B cell (primary cell): ENCODE measurements at regions not wholly inside any gene's neighbourhood (a gene's known extent, or its start where the extent isn't known, plus 50 kb on each side); places are given as distances from the start of the nearest gene placed in this dataset.

Source experiments
- EZH2 ChIP-seq: IDR thresholded peaks from 2 replicates; pipeline ENCODE4 v1.6.1; 2012; ENCODE audit warnings: borderline replicate concordance, low read depth, mild to moderate bottlenecking, moderate library complexity, low read length; ENCODE audit not compliant: insufficient read depth, poor library complexity, severe bottlenecking
- TF ChIP-seq, protein P1 (sequence below): fragments of 200-600 bp; IDR thresholded peaks from one replicate; pipeline ENCODE4 v1.8.0; 2022; ENCODE audit warnings: antibody characterized with exemption, mild to moderate bottlenecking

DNA sequence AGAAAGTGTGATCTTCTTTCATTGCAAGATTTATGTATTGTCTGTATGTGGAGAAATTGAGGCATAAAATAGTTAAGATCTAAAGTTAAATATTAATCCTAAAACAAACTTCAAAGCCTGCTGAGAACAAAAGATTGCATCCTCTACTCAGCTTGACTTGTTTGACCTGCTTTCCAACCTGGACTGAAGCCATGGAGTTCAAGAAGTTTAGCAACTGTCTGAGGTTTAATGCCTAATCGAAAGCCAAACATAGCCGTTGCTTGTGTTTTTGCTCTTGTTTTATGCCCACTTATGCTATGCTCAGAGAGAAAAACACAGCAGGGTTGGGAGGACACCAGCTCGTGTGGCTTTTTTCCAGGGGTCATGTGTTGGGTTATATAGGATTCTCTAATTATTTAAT lies 135.6 kb downstream of the NUFIP1 start:
- TF ChIP-seq, protein P1, sequence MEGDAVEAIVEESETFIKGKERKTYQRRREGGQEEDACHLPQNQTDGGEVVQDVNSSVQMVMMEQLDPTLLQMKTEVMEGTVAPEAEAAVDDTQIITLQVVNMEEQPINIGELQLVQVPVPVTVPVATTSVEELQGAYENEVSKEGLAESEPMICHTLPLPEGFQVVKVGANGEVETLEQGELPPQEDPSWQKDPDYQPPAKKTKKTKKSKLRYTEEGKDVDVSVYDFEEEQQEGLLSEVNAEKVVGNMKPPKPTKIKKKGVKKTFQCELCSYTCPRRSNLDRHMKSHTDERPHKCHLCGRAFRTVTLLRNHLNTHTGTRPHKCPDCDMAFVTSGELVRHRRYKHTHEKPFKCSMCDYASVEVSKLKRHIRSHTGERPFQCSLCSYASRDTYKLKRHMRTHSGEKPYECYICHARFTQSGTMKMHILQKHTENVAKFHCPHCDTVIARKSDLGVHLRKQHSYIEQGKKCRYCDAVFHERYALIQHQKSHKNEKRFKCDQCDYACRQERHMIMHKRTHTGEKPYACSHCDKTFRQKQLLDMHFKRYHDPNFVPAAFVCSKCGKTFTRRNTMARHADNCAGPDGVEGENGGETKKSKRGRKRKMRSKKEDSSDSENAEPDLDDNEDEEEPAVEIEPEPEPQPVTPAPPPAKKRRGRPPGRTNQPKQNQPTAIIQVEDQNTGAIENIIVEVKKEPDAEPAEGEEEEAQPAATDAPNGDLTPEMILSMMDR = no peak
- TF ChIP-seq EZH2 = no peak
